OCI-LY1 (cell line): ENCODE measurements at regions not wholly inside any gene's neighbourhood (a gene's known extent, or its start where the extent isn't known, plus 50 kb on each side); places are given as distances from the start of the nearest gene placed in this dataset.

ENCODE experiments used
- CTCF ChIP-seq: fragments of 200-600 bp; sonication (generic), shearing (Covaris generic); IDR thresholded peaks from 2 replicates; pipeline ENCODE4 v1.5.1; 2017; ENCODE audit warnings: mild to moderate bottlenecking, antibody characterized with exemption, low read length, moderate library complexity, mixed read lengths
- EZH2 ChIP-seq: fragments of 200-600 bp; sonication (generic), shearing (Covaris generic); IDR thresholded peaks from 2 replicates; pipeline ENCODE4 v1.8.0; 2017; ENCODE audit warnings: borderline replicate concordance, mixed run types, mild to moderate bottlenecking, antibody characterized with exemption, low read length, moderate library complexity, mixed read lengths

- no peak for TF ChIP-seq CTCF
- TF ChIP-seq EZH2, result no peak
These were observed 134.0 kb downstream of the YIPF5 start for GRCh38 chr5:144036476-144036875.
